ENCODE measurements at regions not wholly inside any gene's neighbourhood (a gene's known extent, or its start where the extent isn't known, plus 50 kb on each side); places are given as distances from the start of the nearest gene placed in this dataset.
"Not testable (repeated sequence)": the region's sequence is repeated elsewhere in the genome, so short reads cannot be mapped to it uniquely, and the experiment has no call there.

DNA sequence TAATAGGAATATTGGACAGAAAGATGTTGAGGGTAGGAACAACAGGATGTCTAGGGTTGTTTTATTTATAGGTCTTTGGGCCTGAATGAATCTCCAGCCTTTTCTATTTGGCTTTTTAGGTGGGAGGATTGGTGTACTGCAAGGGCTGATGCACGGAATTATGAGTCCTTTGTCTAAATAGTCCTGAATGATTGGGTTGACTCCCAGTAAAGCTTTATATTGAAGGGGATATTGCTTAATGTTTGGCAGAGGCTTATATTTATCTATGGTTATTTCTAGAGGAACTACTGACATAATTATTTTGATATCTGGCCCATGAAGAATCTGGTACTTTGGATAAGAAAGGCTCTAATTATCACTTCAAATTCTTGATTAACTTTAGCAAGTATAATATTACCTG is 253.6 kb upstream of the AVPR1A start:
- no peak for DNase-seq

DNA sequence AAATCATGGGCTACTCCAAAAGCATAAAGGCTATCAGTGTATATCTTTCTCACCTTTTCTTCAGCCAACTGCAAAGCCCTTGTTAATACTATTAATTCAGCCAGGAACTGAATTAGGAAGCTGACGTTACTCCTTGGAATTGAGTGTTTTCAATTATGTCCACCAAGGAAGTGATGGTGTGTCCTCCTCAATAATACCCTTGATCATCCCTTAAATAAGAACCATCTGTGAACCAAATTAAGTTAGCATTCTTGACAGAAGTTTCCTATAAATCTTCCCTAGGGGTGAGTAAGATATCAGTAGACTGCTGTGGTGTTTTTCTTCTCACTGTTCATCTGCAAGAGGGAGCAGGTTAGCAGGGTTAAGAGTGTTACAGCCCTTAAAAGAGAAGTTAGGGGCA is 252.3 kb upstream of the AVPR1A start:
- no peak for DNase-seq

DNA sequence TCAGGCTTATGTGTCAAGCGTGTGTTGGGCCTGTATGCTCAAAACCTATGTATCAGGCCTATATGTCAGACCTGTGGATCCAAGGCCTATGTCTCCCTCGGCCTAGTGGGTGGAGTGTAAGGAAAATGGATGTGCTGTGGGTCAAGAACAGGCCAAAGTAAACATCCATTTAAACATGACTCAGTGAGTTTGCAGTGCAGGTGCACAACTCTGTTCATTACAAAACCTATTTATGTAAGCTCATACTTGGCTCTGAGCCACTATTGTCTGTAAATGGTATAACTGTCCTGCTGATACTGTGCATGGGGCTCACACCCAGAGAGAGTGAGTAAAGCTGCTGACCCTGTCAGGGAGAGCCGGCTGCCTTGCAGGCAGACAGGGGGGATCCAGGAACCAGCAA is 249.7 kb upstream of the AVPR1A start:
- no peak for DNase-seq

DNA sequence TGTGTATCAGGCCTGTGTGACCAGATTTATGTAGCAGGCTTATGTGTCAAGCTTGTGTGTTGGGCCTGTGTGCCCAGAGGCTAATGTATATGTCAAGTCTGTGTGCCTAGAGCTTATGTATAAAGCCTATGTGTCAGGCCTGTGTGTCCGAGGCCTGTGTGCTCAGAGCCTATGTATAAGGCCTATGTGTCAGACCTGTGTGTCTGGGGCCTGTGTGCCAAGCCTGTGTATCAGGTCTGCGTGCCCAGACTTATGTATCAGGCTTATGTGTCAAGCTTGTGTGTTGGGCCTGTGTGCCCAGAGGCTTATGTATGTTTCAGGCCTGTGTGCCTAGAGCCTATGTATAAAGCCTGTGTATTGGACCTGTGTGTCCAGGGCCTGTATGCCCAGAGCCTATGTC is 249.3 kb upstream of the AVPR1A start:
- no peak for DNase-seq

DNA sequence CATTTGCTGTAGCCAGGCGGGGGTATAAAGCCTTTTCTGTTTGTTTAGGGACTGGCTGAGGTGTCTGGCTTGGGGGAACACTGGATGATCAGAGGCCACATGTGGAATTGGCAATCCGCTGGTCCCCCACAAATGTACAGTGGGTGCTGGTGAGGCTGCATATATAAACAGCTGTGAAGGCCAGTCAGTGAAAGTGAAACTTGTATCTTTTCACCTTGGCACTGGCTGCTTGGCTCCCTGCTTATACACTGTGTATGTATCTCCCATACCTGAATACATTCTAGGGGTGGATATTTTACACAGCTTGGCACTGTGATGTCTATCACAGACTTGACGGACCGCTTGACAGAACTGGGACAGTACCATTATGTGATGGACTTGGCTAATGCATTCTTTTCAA is 246.8 kb upstream of the AVPR1A start:
- no peak for DNase-seq

DNA sequence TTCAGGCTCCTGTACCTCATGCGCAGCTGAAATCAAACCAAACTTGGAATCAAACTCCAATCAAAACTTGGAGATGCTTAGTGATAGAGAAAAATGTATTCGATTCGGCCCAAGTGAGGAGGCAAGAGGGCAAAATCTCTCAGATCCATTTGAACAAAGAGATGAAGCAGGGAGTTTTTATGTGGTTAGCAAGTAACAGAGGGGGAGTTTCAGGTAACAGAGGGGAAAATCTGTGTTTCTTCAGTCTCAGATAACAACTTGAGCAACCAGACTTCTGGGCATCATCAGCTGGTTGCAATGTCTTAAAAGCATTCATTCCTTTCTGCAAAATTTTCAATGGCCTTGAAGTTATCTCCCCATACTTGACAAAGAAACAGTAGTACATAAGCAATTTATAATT is 245.1 kb upstream of the AVPR1A start:
- DNase-seq = no peak

DNA sequence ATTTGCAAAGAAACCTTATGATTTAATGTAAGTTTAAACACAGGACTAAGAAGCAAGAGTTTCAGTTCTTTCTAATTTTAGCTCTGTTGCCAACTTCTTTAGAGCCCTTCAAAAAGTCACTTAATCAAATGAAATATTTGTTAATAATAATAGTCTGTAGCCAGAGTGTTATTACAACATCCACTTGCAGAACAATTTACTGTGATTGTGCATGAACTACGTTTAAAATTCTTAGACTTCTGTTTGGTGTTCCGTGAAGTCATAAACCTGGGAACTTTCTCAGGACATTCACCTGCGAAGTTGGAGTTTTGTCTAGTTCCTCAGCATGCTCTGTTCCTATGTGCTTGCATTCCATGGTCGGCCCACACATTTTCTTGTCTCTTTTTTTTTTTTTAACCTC is 244.0 kb upstream of the AVPR1A start:
- DNase-seq = no peak

DNA sequence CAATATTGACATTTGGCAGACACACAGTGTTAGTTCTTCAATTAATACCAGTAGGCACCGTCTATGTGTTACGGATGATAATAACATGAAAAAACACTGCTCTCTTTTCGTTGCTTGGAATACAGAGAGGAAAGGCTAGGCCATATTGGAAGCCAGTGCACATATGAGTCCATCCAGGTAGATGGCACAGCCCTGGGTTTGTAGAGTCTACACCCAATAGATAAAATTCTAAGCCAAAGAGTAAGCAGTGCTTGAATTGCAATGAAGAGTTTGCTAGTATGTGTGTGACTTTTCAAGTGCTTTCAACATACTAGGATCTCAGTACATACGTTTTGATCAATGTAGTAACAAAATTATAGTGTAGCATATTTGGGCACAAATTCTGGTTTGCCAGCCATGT is 243.3 kb upstream of the AVPR1A start:
- no peak for DNase-seq

DNA sequence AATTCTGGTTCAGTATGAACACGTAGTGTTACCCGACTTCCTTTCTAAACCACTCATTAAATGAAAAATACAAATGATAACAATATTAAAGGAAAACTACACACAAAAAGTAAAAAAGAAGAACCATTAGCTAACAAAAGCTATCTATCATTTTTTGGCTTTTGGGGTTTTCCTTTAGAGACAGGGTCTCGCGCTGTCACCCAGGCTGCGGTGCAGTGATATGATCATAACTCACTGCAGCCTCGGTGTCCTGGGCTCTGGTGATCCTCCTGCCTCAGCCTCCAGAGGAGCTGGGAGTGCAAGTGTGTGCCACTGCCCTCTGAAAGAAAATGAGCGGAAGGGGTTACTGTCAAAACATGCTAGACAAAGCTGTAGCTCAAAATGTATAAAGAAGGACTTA is 238.2 kb upstream of the AVPR1A start:
- no peak for DNase-seq

DNA sequence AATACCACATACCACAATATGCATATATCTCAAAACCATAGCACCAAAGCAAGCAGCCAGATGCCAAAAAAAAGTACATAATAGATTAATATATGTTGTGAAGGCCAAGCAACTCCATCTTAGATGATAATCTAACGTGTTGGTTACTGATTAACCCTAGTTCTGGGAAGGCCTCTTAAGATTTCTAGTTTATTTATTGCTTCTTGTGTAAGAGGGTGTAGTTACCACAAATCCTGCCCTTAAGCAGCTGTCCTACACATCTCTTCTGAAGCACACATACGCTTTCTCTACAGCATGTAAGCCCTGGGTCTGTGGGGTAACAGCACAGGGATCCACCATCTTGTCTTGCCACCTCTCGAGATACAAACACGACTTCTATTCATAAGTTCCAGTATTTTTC is 236.8 kb upstream of the AVPR1A start:
- no peak for DNase-seq

DNA sequence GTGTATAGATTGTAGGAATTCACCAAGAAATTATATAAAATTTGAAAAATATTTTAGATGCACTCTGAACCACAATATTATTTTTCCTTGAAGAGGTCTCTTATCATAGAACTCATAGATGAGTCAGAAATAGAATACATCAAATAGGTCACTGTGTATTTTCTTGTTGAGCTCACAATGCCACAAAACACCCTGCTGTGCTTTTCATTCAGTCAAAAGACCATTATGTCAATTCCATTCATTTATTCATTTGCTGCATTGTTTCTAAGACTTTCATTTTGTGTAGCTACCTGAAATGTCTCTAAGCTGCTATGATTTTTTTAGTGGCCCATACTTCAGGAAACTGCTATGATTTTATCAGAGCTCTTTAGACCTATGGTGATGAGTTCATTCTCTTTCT is 231.9 kb upstream of the AVPR1A start:
- DNase-seq = no peak

DNA sequence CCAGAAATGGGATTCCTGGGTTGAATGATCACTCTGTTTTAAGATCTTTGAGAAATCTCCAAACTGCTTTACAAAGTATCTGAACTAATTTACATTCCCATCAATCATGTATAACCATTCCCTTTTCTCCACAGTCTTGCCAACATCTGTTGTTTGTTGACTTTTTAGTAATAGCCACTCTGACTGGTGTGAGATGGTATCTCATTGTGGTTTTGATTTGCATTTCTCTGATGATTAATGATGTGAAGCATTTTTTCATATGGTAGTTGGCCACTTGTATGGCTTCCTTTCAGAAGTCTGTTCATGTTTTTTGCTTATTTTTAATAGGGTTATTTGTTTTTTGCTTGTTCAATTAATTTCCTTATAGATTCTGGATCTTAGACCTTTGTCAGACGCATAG is 211.8 kb upstream of the AVPR1A start:
- no peak for DNase-seq

DNA sequence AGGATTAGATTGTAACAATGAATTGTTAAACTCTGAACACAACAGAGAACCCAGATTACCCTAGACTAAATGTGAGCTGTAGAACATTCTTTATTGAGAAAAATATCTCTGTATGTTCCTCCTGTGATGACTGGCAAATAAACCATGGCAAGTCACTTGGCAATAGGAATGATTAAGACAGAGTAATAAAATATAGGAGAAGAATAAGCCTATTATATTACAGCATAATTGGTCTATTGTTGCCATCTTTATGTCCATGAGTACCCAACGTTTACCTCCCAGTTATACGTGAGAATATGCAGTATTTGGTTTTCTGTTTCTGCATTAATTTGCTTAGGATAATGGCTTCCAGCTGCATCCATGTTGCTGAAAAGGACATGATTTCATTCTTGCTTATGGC is 211.2 kb upstream of the AVPR1A start:
- DNase-seq = no peak

DNA sequence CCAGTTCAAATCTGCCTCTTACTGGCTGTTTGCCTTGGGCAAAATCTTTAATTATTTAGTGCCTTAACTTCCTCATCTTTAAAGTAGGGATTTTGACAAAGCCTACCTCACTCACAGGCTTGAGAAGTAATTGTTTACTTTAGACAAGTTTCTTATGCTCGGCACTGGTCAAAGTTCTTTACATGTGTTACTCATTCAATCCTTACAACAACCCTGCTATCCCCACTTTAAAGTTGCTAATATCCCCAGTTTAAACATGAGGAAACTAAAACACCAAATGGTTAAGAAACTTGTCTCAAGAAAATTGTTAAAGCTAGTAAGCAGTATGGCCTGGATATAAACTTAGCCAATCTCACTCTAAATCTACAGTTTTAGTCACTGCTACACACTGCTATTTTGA is 204.0 kb upstream of the AVPR1A start:
- DNase-seq = no peak

DNA sequence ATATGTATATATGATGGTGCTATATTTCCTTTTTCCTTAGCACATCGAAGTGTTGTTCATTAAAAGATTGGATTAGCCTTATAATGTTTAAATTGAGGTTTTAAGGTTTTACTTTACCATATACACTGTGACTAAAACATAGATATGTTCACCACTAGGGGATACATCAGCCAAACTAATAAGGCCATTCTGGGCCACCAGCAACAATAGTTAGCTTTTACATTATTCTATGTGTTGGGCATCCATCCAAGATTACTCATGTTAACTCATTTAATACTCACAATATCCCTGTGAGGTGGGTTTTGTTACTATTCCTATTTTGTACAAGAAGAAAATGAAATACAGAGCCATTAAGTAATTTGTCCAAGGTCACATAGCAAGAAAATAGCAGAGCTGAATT is 202.6 kb upstream of the AVPR1A start:
- no peak for DNase-seq

DNA sequence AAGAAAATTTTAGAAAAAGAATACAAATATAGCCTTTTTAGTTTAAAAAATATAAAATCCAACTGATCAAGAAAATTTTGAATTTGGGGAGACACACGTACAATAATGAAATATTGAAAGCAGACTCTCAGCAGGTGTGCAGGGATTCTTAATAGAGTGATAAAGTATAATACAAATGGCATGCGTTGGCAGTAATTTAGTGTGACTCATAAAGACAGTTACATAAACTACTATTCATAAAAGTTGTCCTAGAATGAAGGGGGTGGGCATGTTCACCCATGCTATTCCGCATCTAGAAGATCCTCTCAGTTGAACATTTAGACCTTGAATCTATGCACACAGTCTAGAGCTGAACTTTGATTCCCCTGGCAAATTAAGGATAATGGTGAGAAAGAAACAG is 200.4 kb upstream of the AVPR1A start:
- no peak for DNase-seq

DNA sequence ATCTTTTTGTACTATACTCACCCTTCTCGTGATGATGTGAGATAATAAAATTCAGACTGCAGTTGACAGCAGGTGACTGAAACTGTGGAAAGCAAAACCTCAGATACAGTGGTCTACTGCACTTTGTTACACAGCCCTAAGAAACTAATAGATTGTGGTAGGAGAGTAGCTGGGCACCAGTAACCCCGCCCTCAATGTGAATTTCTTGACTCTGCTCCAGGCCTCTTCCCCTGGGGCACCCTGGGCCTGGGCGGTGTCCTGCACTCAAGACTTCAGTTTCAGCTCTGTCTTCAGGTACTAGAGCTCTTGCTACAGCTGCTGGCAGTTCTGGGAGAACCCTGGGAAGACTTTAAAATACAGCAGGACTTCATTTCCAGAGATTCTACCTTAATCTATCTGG is 197.6 kb upstream of the AVPR1A start:
- no peak for DNase-seq

DNA sequence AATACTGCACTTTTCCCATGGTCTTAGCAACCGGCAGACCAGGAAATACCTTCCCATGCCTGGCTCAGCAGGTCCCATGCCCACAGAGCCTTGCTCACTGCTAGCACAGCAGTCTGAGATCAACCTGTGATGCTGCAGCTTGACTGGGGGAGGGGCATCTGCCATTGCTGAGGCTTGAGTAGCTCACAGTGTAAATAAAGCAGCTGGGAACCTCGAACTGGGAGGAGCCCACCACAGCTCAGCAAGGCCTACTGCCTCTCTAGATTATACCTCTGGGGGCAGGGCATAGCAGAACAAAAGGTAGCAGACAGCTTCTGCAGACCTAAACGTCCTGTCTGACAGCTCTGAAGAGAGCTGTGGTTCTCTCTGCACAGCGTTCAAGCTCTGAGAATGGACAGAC is 186.2 kb upstream of the AVPR1A start:
- DNase-seq = not testable (repeated sequence)

DNA sequence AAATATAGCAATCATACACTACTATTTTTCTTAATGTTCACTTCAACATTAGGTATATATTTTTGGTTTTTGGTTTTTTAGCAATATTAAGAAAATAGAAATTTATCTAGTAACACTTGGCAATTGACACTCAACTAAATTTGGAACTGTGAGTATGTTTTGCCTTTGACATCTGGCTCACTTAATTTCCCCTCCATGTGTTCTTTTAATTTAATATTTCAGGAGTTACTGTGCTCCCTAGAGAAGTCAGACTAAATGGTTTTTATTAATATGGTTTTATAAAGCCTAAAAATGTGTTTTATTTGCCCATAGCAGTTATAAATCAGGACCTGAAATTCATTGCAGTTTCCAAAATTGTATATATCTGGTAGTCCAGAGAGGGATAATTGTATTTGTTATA is 175.3 kb upstream of the AVPR1A start:
- DNase-seq = no peak

DNA sequence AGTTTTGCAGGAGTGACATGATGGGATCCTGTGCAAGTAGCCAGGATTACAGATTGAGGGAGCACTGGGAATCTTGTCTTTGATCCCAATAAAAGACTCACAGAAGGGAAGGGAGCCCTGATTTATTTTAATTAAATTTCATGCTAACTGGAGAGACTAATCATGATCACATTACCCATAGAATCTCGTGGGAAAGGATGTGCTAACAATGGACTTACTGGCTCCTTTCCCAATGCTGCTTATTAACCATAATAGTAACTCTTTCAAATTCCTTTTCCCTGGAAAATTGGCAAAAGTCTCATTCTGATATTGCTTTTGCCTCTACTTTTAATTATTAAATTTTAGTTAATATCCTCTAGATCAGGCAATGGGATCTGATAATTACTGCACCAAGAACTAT is 174.8 kb upstream of the AVPR1A start:
- DNase-seq = no peak

DNA sequence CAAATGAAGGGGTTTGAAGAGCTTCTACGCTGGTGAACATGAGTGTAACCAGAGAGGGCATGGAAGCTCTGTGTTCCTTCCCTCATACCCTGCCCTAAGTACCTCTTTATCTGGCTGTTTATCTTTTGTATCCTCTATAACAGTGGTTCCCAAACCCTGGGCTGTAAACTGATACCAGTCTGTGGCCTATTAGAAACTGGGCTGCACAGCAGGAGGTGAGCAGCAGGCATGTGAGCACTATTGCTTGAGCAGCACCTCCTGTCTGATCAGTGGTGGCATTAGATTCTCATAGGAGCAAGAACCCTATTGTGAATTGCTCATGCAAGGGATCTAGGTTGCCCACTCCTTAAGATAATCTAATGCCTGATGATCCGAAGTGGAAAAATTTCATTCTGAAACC is 172.9 kb upstream of the AVPR1A start:
- DNase-seq = no peak

DNA sequence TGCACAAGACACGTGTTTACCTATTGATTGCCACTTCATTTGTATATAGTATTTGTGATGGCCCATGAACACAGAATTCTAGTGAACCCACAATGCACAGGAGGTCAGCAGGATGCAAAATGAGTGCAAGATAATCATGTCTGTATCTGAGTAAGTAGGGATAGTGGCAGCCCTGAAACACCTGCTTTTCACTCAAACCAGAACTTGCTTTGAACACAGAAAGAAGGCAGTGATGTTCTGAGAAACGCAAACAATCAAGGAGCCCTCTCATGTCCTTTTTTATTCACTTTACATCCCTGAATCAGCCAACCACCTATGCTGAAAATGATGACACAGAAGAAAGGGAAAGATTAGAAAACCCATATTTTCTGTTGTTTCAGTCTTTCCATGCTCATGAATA is 170.4 kb upstream of the AVPR1A start:
- DNase-seq = no peak

DNA sequence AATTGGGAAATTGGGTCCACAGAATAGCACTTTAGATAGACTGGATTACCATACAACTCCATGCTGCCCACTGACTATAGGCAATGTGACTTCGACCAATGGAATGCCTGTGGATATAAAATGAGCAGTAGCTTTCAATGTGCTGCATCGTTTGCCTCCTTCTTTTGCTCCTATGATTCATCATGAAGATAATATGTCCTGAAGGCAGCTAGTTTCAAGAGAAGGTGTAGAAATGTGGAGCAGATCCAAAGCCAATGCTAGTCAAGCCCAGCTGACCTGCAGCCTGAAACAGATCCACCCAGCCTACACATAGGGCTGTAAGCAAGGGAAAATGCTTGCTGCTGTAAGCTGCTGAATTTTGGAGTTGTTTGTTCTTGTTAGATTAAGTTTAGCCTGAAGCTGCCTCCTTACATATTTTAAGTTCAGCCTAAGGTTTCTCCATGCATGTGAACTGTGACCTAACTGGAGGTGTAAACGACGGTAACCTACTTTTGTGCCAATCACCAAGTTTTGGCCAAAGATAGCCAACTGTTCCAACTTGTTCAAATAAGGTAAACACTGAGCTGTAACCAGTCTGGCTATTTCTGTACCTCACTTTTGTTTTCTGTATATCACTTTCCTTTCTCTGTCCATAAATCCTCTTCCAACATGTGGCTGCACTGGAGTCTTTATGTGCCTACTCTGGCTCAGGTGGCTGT is 169.1 kb upstream of the AVPR1A start:
- no peak for DNase-seq

DNA sequence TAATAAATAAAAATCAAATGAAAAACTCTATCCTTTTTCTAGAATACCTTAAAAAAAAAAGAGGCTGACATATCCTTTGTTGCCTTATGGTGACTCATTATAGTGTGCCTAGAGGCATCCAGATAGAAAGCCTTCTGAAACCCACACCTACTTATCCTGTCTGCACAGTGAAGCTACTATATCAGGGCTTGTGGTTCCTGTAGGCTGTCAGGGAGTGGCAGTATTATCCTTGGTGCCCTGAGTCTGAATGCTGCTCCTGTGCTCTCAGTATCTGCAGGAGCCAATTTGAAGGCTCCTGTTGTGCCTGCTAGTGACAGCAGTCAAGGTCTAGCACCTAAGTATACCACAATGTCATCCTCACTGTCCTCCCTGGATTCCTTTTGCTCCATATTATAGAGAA is 168.4 kb upstream of the AVPR1A start:
- DNase-seq = no peak

DNA sequence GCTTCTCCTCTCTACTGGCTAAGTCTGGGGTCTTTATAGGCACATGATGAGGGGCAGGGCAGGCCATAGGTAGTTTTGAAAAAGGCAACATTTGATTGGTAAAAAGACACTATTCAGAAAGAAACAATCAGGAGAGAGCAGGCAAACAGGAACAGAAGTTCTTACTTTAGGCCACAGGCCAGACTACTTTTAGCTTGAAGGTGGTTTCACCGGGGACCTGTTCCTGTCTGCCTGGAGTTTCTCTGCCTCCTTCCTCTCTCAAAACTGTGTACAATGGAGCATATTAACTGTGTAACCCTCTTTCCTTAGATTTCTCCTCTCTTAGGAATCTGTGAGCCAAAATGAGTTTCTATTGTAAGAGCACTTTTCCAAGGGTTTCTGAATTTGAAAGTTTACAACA is 167.9 kb upstream of the AVPR1A start:
- no peak for DNase-seq

DNA sequence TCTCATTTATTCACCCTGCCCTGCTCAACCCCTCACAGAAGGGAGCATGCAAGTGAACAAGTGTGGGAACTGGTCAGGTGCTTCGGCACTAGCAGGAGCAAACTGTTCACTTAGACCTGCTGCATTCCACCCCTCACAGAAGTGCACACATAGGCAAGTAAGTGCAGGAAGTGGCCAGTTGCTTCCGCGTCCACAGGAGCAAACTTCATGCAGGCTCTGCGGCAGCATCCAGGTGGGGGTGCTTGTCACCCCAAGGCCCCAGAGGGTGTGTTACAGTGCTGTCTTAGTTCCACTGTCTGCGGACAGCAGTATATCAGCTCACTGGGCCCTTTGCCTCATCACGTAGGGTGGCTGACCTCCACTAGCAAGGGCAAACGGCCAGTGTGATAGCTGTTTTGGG is 167.3 kb upstream of the AVPR1A start:
- DNase-seq = no peak
